ENCODE measurements at regions not wholly inside any gene's neighbourhood (a gene's known extent, or its start where the extent isn't known, plus 50 kb on each side); places are given as distances from the start of the nearest gene placed in this dataset.

DNA sequence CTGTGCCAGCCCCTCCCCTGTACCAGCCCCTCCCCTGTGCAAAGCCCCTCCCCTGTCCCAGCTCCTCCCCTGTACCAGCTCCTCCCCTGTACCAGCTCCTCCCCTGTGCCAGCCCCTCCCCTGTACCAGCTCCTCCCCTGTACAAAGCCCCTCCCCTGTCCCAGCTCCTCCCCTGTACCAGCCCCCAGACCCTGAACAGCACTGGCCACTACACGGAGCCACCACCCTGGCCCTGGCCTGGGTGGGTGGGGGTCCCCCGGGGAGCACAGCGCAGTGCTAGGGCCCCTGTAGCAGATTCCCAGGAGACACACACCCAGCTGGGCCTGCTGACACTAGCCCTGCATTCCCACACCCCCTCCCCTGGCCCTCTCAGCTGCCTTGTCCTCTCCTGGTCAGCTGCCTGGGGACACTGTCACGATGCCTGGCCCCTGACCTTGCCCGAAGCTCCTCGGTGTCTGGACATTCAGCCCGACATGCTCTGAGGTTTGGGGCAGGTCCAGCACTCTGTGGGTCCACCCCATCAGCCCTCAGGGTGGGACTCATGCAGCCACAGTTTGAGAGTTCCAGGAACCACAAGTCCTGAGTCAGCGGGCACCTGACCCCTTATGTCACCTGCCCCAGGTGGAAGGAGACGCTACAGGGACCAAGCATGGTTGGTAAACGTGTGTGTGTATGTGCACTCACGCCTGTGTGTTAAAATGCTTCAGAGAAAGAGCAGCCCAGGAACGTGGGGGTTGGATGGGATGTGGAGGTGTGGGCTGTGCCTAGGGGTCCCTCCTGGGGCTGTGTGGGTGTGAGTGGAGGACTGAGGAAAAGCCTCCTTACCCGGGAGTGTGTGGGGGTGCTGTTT lies 114.2 kb downstream of the METRNL start:
- TF ChIP-seq, protein P1, sequence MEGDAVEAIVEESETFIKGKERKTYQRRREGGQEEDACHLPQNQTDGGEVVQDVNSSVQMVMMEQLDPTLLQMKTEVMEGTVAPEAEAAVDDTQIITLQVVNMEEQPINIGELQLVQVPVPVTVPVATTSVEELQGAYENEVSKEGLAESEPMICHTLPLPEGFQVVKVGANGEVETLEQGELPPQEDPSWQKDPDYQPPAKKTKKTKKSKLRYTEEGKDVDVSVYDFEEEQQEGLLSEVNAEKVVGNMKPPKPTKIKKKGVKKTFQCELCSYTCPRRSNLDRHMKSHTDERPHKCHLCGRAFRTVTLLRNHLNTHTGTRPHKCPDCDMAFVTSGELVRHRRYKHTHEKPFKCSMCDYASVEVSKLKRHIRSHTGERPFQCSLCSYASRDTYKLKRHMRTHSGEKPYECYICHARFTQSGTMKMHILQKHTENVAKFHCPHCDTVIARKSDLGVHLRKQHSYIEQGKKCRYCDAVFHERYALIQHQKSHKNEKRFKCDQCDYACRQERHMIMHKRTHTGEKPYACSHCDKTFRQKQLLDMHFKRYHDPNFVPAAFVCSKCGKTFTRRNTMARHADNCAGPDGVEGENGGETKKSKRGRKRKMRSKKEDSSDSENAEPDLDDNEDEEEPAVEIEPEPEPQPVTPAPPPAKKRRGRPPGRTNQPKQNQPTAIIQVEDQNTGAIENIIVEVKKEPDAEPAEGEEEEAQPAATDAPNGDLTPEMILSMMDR (IDR thresholded peaks at IDR 0.05) = no peak
- no peak for TF ChIP-seq POLR2A (IDR thresholded peaks at IDR 0.05)
